ENCODE measurements at regions not wholly inside any gene's neighbourhood (a gene's known extent, or its start where the extent isn't known, plus 50 kb on each side); places are given as distances from the start of the nearest gene placed in this dataset.

DNA sequence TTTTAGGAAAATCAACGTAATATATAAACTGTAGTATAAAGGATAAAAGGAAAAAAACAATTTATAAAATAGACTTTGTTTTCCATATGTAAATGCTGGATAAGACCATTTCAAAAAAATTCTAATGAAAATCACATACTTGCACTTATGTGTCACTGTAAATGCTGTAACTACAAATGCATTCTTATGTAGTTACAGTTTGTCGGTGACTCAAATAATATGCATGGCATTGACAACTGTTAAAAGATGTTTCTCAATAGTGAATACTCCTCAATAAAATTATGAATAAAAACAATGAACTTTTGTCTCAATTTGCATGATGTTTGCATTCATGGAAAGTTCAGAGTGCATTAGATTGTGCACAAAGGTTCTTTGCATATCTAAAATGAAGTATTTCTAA, 614.0 kb upstream of the CHRM3 start:
- intact Hi-C loops (cut with micrococcal nuclease), result no loop called here
- no peak for DNase-seq (ENCODE audit: low read depth, low spot score)
- Histone ChIP-seq H3K9me3 (replicated peaks; ENCODE audit: control insufficient read depth, insufficient read depth, low read length) (peaks cover 4% of the 10 kb centered on the region), H3K4me1 (ENCODE audit: control insufficient read depth, extremely low read depth, insufficient read depth, low read length) (no peaks in the 10 kb centered on the region), H3K9me1 (replicated peaks; ENCODE audit: control insufficient read depth, extremely low read depth, insufficient read depth, low read length) (no peaks in the 10 kb centered on the region), H3K79me2 (ENCODE audit: control insufficient read depth, insufficient read depth, low read length) (no peaks in the 10 kb centered on the region), H3K4me2 (ENCODE audit: insufficient read depth, low read length) (no peak overlapping the region), H3K27ac (ENCODE audit: insufficient read depth, low read depth, low read length) (no peak overlapping the region), H3K36me3 (ENCODE audit: control insufficient read depth in 2 of 2, extremely low read depth in 1 of 2, insufficient read depth in 2 of 2, low read length in 2 of 2) (no peaks in the 10 kb centered on the region), H4K20me1 (replicated peaks; ENCODE audit: control insufficient read depth, extremely low read depth, insufficient read depth, low read length) (no peaks in the 10 kb centered on the region), H3K27me3 (ENCODE audit: control insufficient read depth in 2 of 2, insufficient read depth in 2 of 2, low read length in 2 of 2) (no peaks in the 10 kb centered on the region), H3K4me3 (replicated peaks in 1 of 3; ENCODE audit: insufficient read depth in 1 of 3, low read depth in 1 of 3, low read length in 3 of 3) (no peak overlapping the region), H2AFZ (ENCODE audit: low read depth, low read length) (no peak overlapping the region), H3K9ac (replicated peaks; ENCODE audit: extremely low read depth, insufficient read depth, low read length) (no peak overlapping the region)
- dilution Hi-C loops (cut with MboI; ENCODE audit: extremely low pct_ligation_motif_present, low sequenced_read_pairs), result no loop called here
- BruUV-seq (replicated peaks), result no TSS peak
- POLR2A ChIA-PET, result no interaction called here
- FAIRE-seq, result no peak
- TF ChIP-seq, protein P1, sequence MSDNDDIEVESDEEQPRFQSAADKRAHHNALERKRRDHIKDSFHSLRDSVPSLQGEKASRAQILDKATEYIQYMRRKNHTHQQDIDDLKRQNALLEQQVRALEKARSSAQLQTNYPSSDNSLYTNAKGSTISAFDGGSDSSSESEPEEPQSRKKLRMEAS (IDR thresholded peaks at IDR 0.05; ENCODE audit: insufficient read depth, insufficient read length), result no peak
- TF ChIP-seq GATA2 (IDR thresholded peaks at IDR 0.05; ENCODE audit: insufficient read depth, insufficient read length, low read depth, low read length), result no peak
- no peak for TF ChIP-seq FOS (IDR thresholded peaks at IDR 0.05; ENCODE audit: borderline replicate concordance, insufficient read depth, low read length)
- no peak for TF ChIP-seq EZH2 (IDR thresholded peaks at IDR 0.05; ENCODE audit: borderline replicate concordance, low read depth, low read length, severe bottlenecking)
- TF ChIP-seq JUN (IDR thresholded peaks at IDR 0.05; ENCODE audit: borderline replicate concordance, insufficient read depth, insufficient read length, low read depth), result no peak
- no peak for TF ChIP-seq MYC (IDR thresholded peaks at IDR 0.05; ENCODE audit: low read depth, low read length)
- TF ChIP-seq POLR2A (IDR thresholded peaks at IDR 0.05; ENCODE audit: low read depth, low read length), result no peak
- TF ChIP-seq POLR2AphosphoS5 (IDR thresholded peaks at IDR 0.05; ENCODE audit: insufficient read depth, low read depth, low read length), result no peak
- CTCF ChIA-PET, result no interaction called here

DNA sequence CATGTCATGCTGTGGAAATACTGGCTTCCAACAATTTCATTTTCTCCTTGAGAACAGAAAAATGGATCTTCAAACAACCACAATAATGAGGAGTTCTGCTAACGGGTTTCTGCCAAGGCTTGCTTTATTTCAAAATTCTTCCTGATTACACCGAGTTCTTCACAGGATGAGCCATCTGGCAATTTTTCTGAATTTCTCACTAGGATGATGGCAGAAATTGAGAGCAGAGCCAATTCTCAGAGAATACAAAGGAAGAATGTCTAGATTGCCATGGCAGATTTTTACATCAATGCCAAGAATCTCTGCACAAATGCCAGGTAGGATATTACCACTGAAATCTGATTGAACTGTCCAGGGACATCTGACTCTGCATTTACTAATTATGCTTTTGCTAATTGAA, 619.0 kb upstream of the CHRM3 start:
- intact Hi-C loops (cut with micrococcal nuclease) (no loop called here), dilution Hi-C loops (cut with MboI; ENCODE audit: extremely low pct_ligation_motif_present, low sequenced_read_pairs) (no loop called here)
- no peaks in the 10 kb centered on the region for H4K20me1 ChIP-seq (replicated peaks; ENCODE audit: control insufficient read depth, extremely low read depth, insufficient read depth, low read length)
- no peak overlapping the region for H3K4me2 ChIP-seq (ENCODE audit: insufficient read depth, low read length)
- ChIA-PET CTCF (no interaction called here), POLR2A (no interaction called here)
- no peak overlapping the region for H3K4me3 ChIP-seq (replicated peaks in 1 of 3; ENCODE audit: insufficient read depth in 1 of 3, low read depth in 1 of 3, low read length in 3 of 3)
- TF ChIP-seq POLR2A (IDR thresholded peaks at IDR 0.05; ENCODE audit: low read depth, low read length) (no peak), GATA2 (IDR thresholded peaks at IDR 0.05; ENCODE audit: insufficient read depth, insufficient read length, low read depth, low read length) (no peak), FOS (IDR thresholded peaks at IDR 0.05; ENCODE audit: borderline replicate concordance, insufficient read depth, low read length) (no peak), EZH2 (IDR thresholded peaks at IDR 0.05; ENCODE audit: borderline replicate concordance, low read depth, low read length, severe bottlenecking) (no peak)
- TF ChIP-seq, protein P1 (IDR thresholded peaks at IDR 0.05; ENCODE audit: insufficient read depth, insufficient read length), result no peak
- TF ChIP-seq, protein P2, sequence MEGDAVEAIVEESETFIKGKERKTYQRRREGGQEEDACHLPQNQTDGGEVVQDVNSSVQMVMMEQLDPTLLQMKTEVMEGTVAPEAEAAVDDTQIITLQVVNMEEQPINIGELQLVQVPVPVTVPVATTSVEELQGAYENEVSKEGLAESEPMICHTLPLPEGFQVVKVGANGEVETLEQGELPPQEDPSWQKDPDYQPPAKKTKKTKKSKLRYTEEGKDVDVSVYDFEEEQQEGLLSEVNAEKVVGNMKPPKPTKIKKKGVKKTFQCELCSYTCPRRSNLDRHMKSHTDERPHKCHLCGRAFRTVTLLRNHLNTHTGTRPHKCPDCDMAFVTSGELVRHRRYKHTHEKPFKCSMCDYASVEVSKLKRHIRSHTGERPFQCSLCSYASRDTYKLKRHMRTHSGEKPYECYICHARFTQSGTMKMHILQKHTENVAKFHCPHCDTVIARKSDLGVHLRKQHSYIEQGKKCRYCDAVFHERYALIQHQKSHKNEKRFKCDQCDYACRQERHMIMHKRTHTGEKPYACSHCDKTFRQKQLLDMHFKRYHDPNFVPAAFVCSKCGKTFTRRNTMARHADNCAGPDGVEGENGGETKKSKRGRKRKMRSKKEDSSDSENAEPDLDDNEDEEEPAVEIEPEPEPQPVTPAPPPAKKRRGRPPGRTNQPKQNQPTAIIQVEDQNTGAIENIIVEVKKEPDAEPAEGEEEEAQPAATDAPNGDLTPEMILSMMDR (IDR thresholded peaks at IDR 0.05; ENCODE audit: extremely low read depth in 1 of 2, insufficient read depth in 1 of 2, low read depth in 1 of 2, low read length in 2 of 2), result no peak
- DNase-seq (ENCODE audit: low read depth, low spot score), result no peak
- H3K4me1 ChIP-seq (ENCODE audit: control insufficient read depth, extremely low read depth, insufficient read depth, low read length), result no peaks in the 10 kb centered on the region
- no TSS peak for BruUV-seq (replicated peaks)
- H3K36me3 ChIP-seq (ENCODE audit: control insufficient read depth in 2 of 2, extremely low read depth in 1 of 2, insufficient read depth in 2 of 2, low read length in 2 of 2), result no peaks in the 10 kb centered on the region
- H3K9me1 ChIP-seq (replicated peaks; ENCODE audit: control insufficient read depth, extremely low read depth, insufficient read depth, low read length), result no peaks in the 10 kb centered on the region
- no peak for FAIRE-seq
- no peak overlapping the region for H3K27ac ChIP-seq (ENCODE audit: insufficient read depth, low read depth, low read length)
- H3K9me3 ChIP-seq (replicated peaks; ENCODE audit: control insufficient read depth, insufficient read depth, low read length), result peaks cover 7% of the 10 kb centered on the region
- no peaks in the 10 kb centered on the region for H3K27me3 ChIP-seq (ENCODE audit: control insufficient read depth in 2 of 2, insufficient read depth in 2 of 2, low read length in 2 of 2)
- no peaks in the 10 kb centered on the region for H3K79me2 ChIP-seq (ENCODE audit: control insufficient read depth, insufficient read depth, low read length)
- H2AFZ ChIP-seq (ENCODE audit: low read depth, low read length), result no peak overlapping the region
- no peak overlapping the region for H3K9ac ChIP-seq (replicated peaks; ENCODE audit: extremely low read depth, insufficient read depth, low read length)

All from endothelial cell of umbilical vein (primary cell).